ENCODE measurements at regions not wholly inside any gene's neighbourhood (a gene's known extent, or its start where the extent isn't known, plus 50 kb on each side); places are given as distances from the start of the nearest gene placed in this dataset.

- Histone ChIP-seq H4K20me1 (ENCODE audit: control insufficient read depth, insufficient read depth, low read length, poor library complexity, severe bottlenecking) (no peaks in the 10 kb centered on the region), H3K9ac (ENCODE audit: low read length) (no peak overlapping the region), H3K4me2 (replicated peaks; ENCODE audit: low read depth, low read length, poor library complexity, severe bottlenecking) (no peak overlapping the region), H2AFZ (ENCODE audit: insufficient read depth, low read depth, low read length, poor library complexity, severe bottlenecking) (no peak overlapping the region), H3K36me3 (replicated peaks in 1 of 2; ENCODE audit: control extremely low read depth in 1 of 2, control insufficient read depth in 1 of 2, extremely low read depth in 1 of 2, insufficient read depth in 2 of 2, low read length in 1 of 2) (no peaks in the 10 kb centered on the region), H3K27me3 (replicated peaks in 1 of 4; ENCODE audit: control extremely low read depth in 1 of 4, control insufficient read depth in 3 of 4, insufficient read depth in 4 of 4, low read length in 3 of 4) (no peaks in the 10 kb centered on the region), H3K4me1 (ENCODE audit: control insufficient read depth in 2 of 2, insufficient read depth in 2 of 2, low read length in 2 of 2) (no peaks in the 10 kb centered on the region), H3K27ac (ENCODE audit: low read length in 2 of 2) (no peak overlapping the region), H3K9me3 (ENCODE audit: control extremely low read depth in 1 of 3, control insufficient read depth in 2 of 3, insufficient read depth in 1 of 3, low read length in 2 of 3) (peaks cover 0 to 14% (median 0%) of the 10 kb centered on the region in 3 donors), H3K79me2 (ENCODE audit: control insufficient read depth, insufficient read depth, low read length) (no peaks in the 10 kb centered on the region), H3K4me3 (ENCODE audit: control extremely low read depth in 1 of 5, extremely low read depth in 1 of 5, insufficient read depth in 1 of 5, low read depth in 2 of 5, low read length in 4 of 5) (no peak overlapping the region)
- Mint-ChIP-seq H3K4me3 (no peak overlapping the region), H3K9me3 (ENCODE audit: insufficient read depth) (peaks cover 22% of the 10 kb centered on the region), H3K27ac (no peak overlapping the region), H3K4me1 (no peaks in the 10 kb centered on the region), H3K27me3 (no peaks in the 10 kb centered on the region)
- ATAC-seq (ENCODE audit: low read depth), result no peak
- intact Hi-C loops (cut with micrococcal nuclease), result no loop called here
- ChIA-PET CTCF (no interaction called here), POLR2A (no interaction called here)
- DNase-seq, result no peak
- TF ChIP-seq EZH2 (IDR thresholded peaks at IDR 0.05; ENCODE audit: borderline replicate concordance, insufficient read depth, low read depth, low read length, poor library complexity, severe bottlenecking) (no peak), CTCF (IDR thresholded peaks at IDR 0.05) (no peak)
- WGBS (ENCODE audit: insufficient coverage), result 62% methylated on average over 3 of the region's 5 CpGs
These were observed 1967.3 kb upstream of the NUDT12 start for GRCh38 chr5:105529851-105530250.

GRCh38 chr5:105508519-105508918 lies 1945.9 kb upstream of the NUDT12 start:
- Mint-ChIP-seq H3K4me3 (no peak overlapping the region), H3K27ac (no peak overlapping the region), H3K27me3 (no peaks in the 10 kb centered on the region), H3K4me1 (no peaks in the 10 kb centered on the region), H3K9me3 (ENCODE audit: insufficient read depth) (peaks cover 2% of the 10 kb centered on the region)
- Histone ChIP-seq H3K27me3 (replicated peaks in 1 of 4; ENCODE audit: control extremely low read depth in 1 of 4, control insufficient read depth in 3 of 4, insufficient read depth in 4 of 4, low read length in 3 of 4) (no peaks in the 10 kb centered on the region), H3K4me3 (ENCODE audit: control extremely low read depth in 1 of 5, extremely low read depth in 1 of 5, insufficient read depth in 1 of 5, low read depth in 2 of 5, low read length in 4 of 5) (no peak overlapping the region), H3K4me1 (ENCODE audit: control insufficient read depth in 2 of 2, insufficient read depth in 2 of 2, low read length in 2 of 2) (no peaks in the 10 kb centered on the region), H3K79me2 (ENCODE audit: control insufficient read depth, insufficient read depth, low read length) (no peaks in the 10 kb centered on the region), H3K36me3 (replicated peaks in 1 of 2; ENCODE audit: control extremely low read depth in 1 of 2, control insufficient read depth in 1 of 2, extremely low read depth in 1 of 2, insufficient read depth in 2 of 2, low read length in 1 of 2) (no peaks in the 10 kb centered on the region), H2AFZ (ENCODE audit: insufficient read depth, low read depth, low read length, poor library complexity, severe bottlenecking) (no peak overlapping the region), H3K9ac (ENCODE audit: low read length) (no peak overlapping the region), H3K9me3 (ENCODE audit: control extremely low read depth in 1 of 3, control insufficient read depth in 2 of 3, insufficient read depth in 1 of 3, low read length in 2 of 3) (no peaks in the 10 kb centered on the region), H3K27ac (ENCODE audit: low read length in 2 of 2) (no peak overlapping the region), H3K4me2 (replicated peaks; ENCODE audit: low read depth, low read length, poor library complexity, severe bottlenecking) (no peak overlapping the region), H4K20me1 (ENCODE audit: control insufficient read depth, insufficient read depth, low read length, poor library complexity, severe bottlenecking) (no peaks in the 10 kb centered on the region)
- TF ChIP-seq EZH2 (IDR thresholded peaks at IDR 0.05; ENCODE audit: borderline replicate concordance, insufficient read depth, low read depth, low read length, poor library complexity, severe bottlenecking) (no peak), CTCF (IDR thresholded peaks at IDR 0.05) (no peak)
- ChIA-PET POLR2A (no interaction called here), CTCF (no interaction called here)
- no peak for DNase-seq
- ATAC-seq (ENCODE audit: low read depth), result no peak
- intact Hi-C loops (cut with micrococcal nuclease), result no loop called here
- WGBS (ENCODE audit: insufficient coverage), result 88% methylated on average over 1 of the region's 2 CpGs
